Psoas muscle (tissue), 7 donors: ENCODE measurements at regions not wholly inside any gene's neighbourhood (a gene's known extent, or its start where the extent isn't known, plus 50 kb on each side); places are given as distances from the start of the nearest gene placed in this dataset.

Experiments used
- ATAC-seq, 4 donors: fragments of 200-7000 bp; cut with Tn5 transposase; one replicate each; pipeline ENCODE4 v1.9.1; 2020; ENCODE audit warnings: moderate library complexity in 3 of 4, mild to moderate bottlenecking in 2 of 4
- DNase-seq, 2 donors: peaks; one replicate each; pipeline ENCODE4 v3.0.0-alpha.2; 2020
- H3K27ac ChIP-seq: fragments of 200-600 bp; one replicate; pipeline ENCODE4 v1.8.0; 2022
- H3K27me3 ChIP-seq, 3 donors: fragments of 200-600 bp in 1 of 3; one replicate each; pipeline versions ENCODE4 v1.6.1 to v1.8.0; 2013 to 2022; ENCODE audit warnings: low read length in 2 of 3, mild to moderate bottlenecking in 2 of 3, moderate library complexity in 1 of 3; ENCODE audit not compliant: insufficient read depth in 3 of 3
- H3K36me3 ChIP-seq, 2 donors: fragments of 200-600 bp in 1 of 2; one replicate each; pipeline versions ENCODE4 v1.6.1 to v1.8.0; 2013 to 2022; ENCODE audit warnings: low read depth in 1 of 2, mild to moderate bottlenecking in 1 of 2, moderate library complexity in 1 of 2; ENCODE audit not compliant: insufficient read depth in 1 of 2
- H3K4me1 ChIP-seq: fragments of 200-600 bp; one replicate; pipeline ENCODE4 v1.8.0; 2022
- H3K4me3 ChIP-seq: fragments of 200-600 bp; one replicate; pipeline ENCODE4 v1.8.0; 2022; ENCODE audit warnings: mild to moderate bottlenecking
- H3K9me3 ChIP-seq: fragments of 200-600 bp; one replicate; pipeline ENCODE4 v1.8.0; 2022
- CTCF ChIP-seq: fragments of 200-600 bp; IDR thresholded peaks from one replicate; pipeline ENCODE4 v1.8.0; 2022; ENCODE audit warnings: antibody characterized with exemption
- WGBS, 3 donors: extraction: QIAGEN DNeasy Blood & Tissue Kit; methylation state at CpG; one replicate each; pipeline versions ENCODE4 v1.1.6 to v1.1.7; 2013; 5-methylcytosine and 5-hydroxymethylcytosine counted together
- intact Hi-C, 2 donors: fragments of 100-400 bp; cut with DNase I; formaldehyde crosslinking; loops; one replicate each; pipeline versions ENCODE4 v1.11.0 to v1.14.2; 2022
- donor health status: healthy with polysubstance abuse.
- donor health status: DM: no; HTN: no; CAD: no; lungs with moderate emphysema.
- donor health status: Bipolar disorder and iron deficiency.
- donor health status: healthy.
- donor health status: DM: yes; HTN: yes; CAD: no.
- donor health status: DM: no; HTN: no; CAD: no.
- donor health status: DM: yes; HTN: yes; CAD: no.

GRCh38 chr6:18823782-18824386, 436.7 kb downstream of the RNF144B start:
- H3K4me1 ChIP-seq, result no peaks in the 10 kb centered on the region
- H3K27ac ChIP-seq, result no peak overlapping the region
- WGBS, 3 donors, result 51 to 59% (median 54%) methylated on average over 5 of the region's 5 CpGs
- H3K27me3 ChIP-seq, result no peaks in the 10 kb centered on the region
- no peak for ATAC-seq
- H3K36me3 ChIP-seq, result no peaks in the 10 kb centered on the region
- TF ChIP-seq CTCF, result peak; percentile 31
- H3K9me3 ChIP-seq, result peaks cover 19% of the 10 kb centered on the region
- intact Hi-C loops, result no loop called here
- DNase-seq, result no peak
- no peak overlapping the region for H3K4me3 ChIP-seq

GRCh38 chr6:18829272-18829870, 442.2 kb downstream of the RNF144B start:
- Histone ChIP-seq H3K27ac (no peak overlapping the region), H3K27me3 (no peaks in the 10 kb centered on the region), H3K9me3 (peaks cover 5% of the 10 kb centered on the region), H3K4me1 (no peaks in the 10 kb centered on the region), H3K4me3 (no peak overlapping the region), H3K36me3 (no peaks in the 10 kb centered on the region)
- ATAC-seq (no peak), DNase-seq (no peak)
- TF ChIP-seq CTCF, result no peak
- intact Hi-C loops, result no loop called here
- 58 to 68% (median 62%) methylated on average over 1 of the region's 1 CpG for WGBS, 3 donors

GRCh38 chr6:18835976-18836375, 448.8 kb downstream of the RNF144B start:
- H3K4me3 ChIP-seq, result no peak overlapping the region
- intact Hi-C loops, result no loop called here
- H3K27me3 ChIP-seq, result peaks cover 0 to 2% (median 0%) of the 10 kb centered on the region in 3 donors
- TF ChIP-seq CTCF, result no peak
- no peaks in the 10 kb centered on the region for H3K9me3 ChIP-seq
- no peak overlapping the region for H3K27ac ChIP-seq
- ATAC-seq (no peak), DNase-seq (no peak)
- no peaks in the 10 kb centered on the region for H3K4me1 ChIP-seq
- no peaks in the 10 kb centered on the region for H3K36me3 ChIP-seq
- 92 to 95% (median 94%) methylated on average over 9 of the region's 9 CpGs for WGBS, 3 donors

- intact Hi-C loops, result no loop called here
- Histone ChIP-seq H3K4me1 (no peaks in the 10 kb centered on the region), H3K4me3 (no peak overlapping the region), H3K27ac (no peak overlapping the region), H3K27me3 (peaks cover 0 to 3% (median 0%) of the 10 kb centered on the region in 3 donors), H3K9me3 (no peaks in the 10 kb centered on the region), H3K36me3 (no peaks in the 10 kb centered on the region)
- TF ChIP-seq CTCF, result no peak
- DNase-seq (no peak), ATAC-seq (no peak)
- WGBS, 3 donors, result 55 to 80% (median 70%) methylated on average over 3 of the region's 3 CpGs
Measured at GRCh38 chr6:18837013-18837412, 449.9 kb downstream of the RNF144B start.

- no peak for ATAC-seq
- Histone ChIP-seq H3K36me3 (no peaks in the 10 kb centered on the region), H3K27ac (no peak overlapping the region), H3K4me3 (no peak overlapping the region), H3K9me3 (no peaks in the 10 kb centered on the region), H3K27me3 (peaks cover 0 to 3% (median 0%) of the 10 kb centered on the region in 3 donors), H3K4me1 (no peaks in the 10 kb centered on the region)
- TF ChIP-seq CTCF, result no peak
- no peak for DNase-seq
- intact Hi-C loops, result no loop called here
- 81 to 95% (median 83%) methylated on average over 1 of the region's 1 CpG for WGBS, 3 donors
Measured at GRCh38 chr6:18842534-18842933, 455.4 kb downstream of the RNF144B start.
